K562 (cell line): ENCODE measurements at regions not wholly inside any gene's neighbourhood (a gene's known extent, or its start where the extent isn't known, plus 50 kb on each side); places are given as distances from the start of the nearest gene placed in this dataset.

Source experiments
- ATF1 ChIP-seq, 2 experiments: fragments of 450-650 bp in 1 of 2; IDR thresholded peaks; 2 replicates each; pipeline ENCODE4 v1.6.1; 2016; ENCODE audit warnings: missing compliant biosample characterization in 1 of 2, missing genetic modification characterization in 1 of 2
- BCOR ChIP-seq: fragments of 450-650 bp; IDR thresholded peaks from 2 replicates; pipeline ENCODE4 v1.6.1; 2016
- CEBPG ChIP-seq, 3 experiments: fragments of 200-800 bp in 1 of 3; sonication (Bioruptor generic) in 1 of 3; sonication (generic) in 1 of 3; formaldehyde crosslinking in 1 of 3; IDR thresholded peaks in 2 of 3; conservative IDR thresholded peaks in 1 of 3; 2 replicates each; pipeline versions ENCODE4 v1.6.1 to v1.8.0; 2016 to 2022; ENCODE audit warnings: missing compliant biosample characterization in 2 of 3, missing genetic modification characterization in 2 of 3, mild to moderate bottlenecking in 1 of 3, missing genetic modification reagents in 1 of 3
- DLX4 ChIP-seq: fragments of 250-450 bp; sonication (Bioruptor Pico); IDR thresholded peaks from 2 replicates; pipeline ENCODE4 v1.6.1; 2021; ENCODE audit warnings: mild to moderate bottlenecking
- E2F6 ChIP-seq, 2 experiments: IDR thresholded peaks; 2 replicates each; pipeline ENCODE4 v1.6.1; 2011; ENCODE audit warnings: borderline replicate concordance in 1 of 2, control low read depth in 1 of 2, low read depth in 1 of 2, low read length in 1 of 2, mild to moderate bottlenecking in 1 of 2, mixed read lengths in 1 of 2, moderate library complexity in 1 of 2; ENCODE audit not compliant: insufficient read depth in 1 of 2, insufficient read length in 1 of 2, poor library complexity in 1 of 2, severe bottlenecking in 1 of 2; ENCODE audit errors: extremely low read depth in 1 of 2
- EP400 ChIP-seq: fragments of 450-650 bp; IDR thresholded peaks from 2 replicates; pipeline ENCODE4 v1.6.1; 2017; ENCODE audit warnings: antibody characterized with exemption, mild to moderate bottlenecking, moderate library complexity
- HCFC1 ChIP-seq: IDR thresholded peaks from 2 replicates; pipeline ENCODE4 v1.6.1; 2012; ENCODE audit warnings: low read depth, low read length, improper control_type of control experiment
- HDAC2 ChIP-seq: fragments of 450-650 bp; IDR thresholded peaks from 2 replicates; pipeline ENCODE4 v1.6.1; 2016; ENCODE audit warnings: mild to moderate bottlenecking
- KLF16 ChIP-seq: IDR thresholded peaks from 2 replicates; pipeline ENCODE4 v1.6.1; 2016; ENCODE audit warnings: antibody characterized with exemption
- NCOA4 ChIP-seq: fragments of 450-650 bp; IDR thresholded peaks from 2 replicates; pipeline ENCODE4 v1.6.1; 2018; ENCODE audit warnings: mild to moderate bottlenecking; ENCODE audit not compliant: partially characterized antibody
- NFIC ChIP-seq: fragments of 450-650 bp; IDR thresholded peaks from 2 replicates; pipeline ENCODE4 v1.6.1; 2017; ENCODE audit warnings: mild to moderate bottlenecking, inconsistent platforms
- NFRKB ChIP-seq: fragments of 450-650 bp; IDR thresholded peaks from 2 replicates; pipeline ENCODE4 v1.6.1; 2016; ENCODE audit warnings: low read depth
- PHF21A ChIP-seq: fragments of 450-650 bp; IDR thresholded peaks from 2 replicates; pipeline ENCODE4 v1.6.1; 2017; ENCODE audit warnings: low read depth, borderline replicate concordance
- POLR2AphosphoS5 ChIP-seq: IDR thresholded peaks from 2 replicates; pipeline ENCODE4 v1.6.1; 2011; ENCODE audit warnings: mild to moderate bottlenecking, low read depth, low read length, moderate library complexity; ENCODE audit not compliant: control insufficient read depth, insufficient read depth
- RBM25 ChIP-seq: fragments of 200-400 bp; formaldehyde crosslinking; IDR thresholded peaks from 2 replicates; pipeline ENCODE4 v1.6.1; 2018; ENCODE audit warnings: low read length, low read depth, moderate library complexity; ENCODE audit not compliant: severe bottlenecking
- RCOR1 ChIP-seq, 2 experiments: IDR thresholded peaks; 2 replicates each; pipeline ENCODE4 v1.6.1; 2012; ENCODE audit warnings: low read depth in 2 of 2, low read length in 2 of 2, borderline replicate concordance in 1 of 2, improper control_type of control experiment in 1 of 2
- SIN3A ChIP-seq, 2 experiments: fragments of 150-350 bp in 1 of 2; IDR thresholded peaks; 2 replicates each; pipeline ENCODE4 v1.6.1; 2011 to 2016; ENCODE audit warnings: borderline replicate concordance in 2 of 2, low read depth in 2 of 2, low read length in 2 of 2, mild to moderate bottlenecking in 2 of 2, moderate library complexity in 2 of 2; ENCODE audit not compliant: control insufficient read depth in 1 of 2
- SNAPC5 ChIP-seq: fragments of 250-450 bp; sonication (Bioruptor Pico); IDR thresholded peaks from 2 replicates; pipeline ENCODE4 v1.8.0; 2021; ENCODE audit warnings: moderate library complexity, mild to moderate bottlenecking, inconsistent platforms
- SREBF2 ChIP-seq: sonication (generic); formaldehyde crosslinking; IDR thresholded peaks from 2 replicates; pipeline ENCODE4 v1.4.0; 2020; ENCODE audit warnings: mild to moderate bottlenecking, missing genetic modification reagents
- STAT5A ChIP-seq: IDR thresholded peaks from 2 replicates; pipeline ENCODE4 v1.6.1; 2012; ENCODE audit warnings: low read length, inconsistent platforms, borderline replicate concordance
- TAL1 ChIP-seq: fragments of 450-650 bp; IDR thresholded peaks from 2 replicates; pipeline ENCODE4 v1.6.1; 2016; ENCODE audit warnings: mild to moderate bottlenecking
- ZMIZ1 ChIP-seq, 2 experiments: fragments of 150-350 bp in 1 of 2; IDR thresholded peaks; 2 replicates each; pipeline ENCODE4 v1.6.1; 2012 to 2016; ENCODE audit warnings: low read depth in 2 of 2, low read length in 2 of 2, mild to moderate bottlenecking in 1 of 2, moderate library complexity in 1 of 2
- ZNF717 ChIP-seq: fragments of 250-450 bp; sonication (Bioruptor Pico); IDR thresholded peaks from 2 replicates; pipeline ENCODE4 v1.5.0; 2021
- TF ChIP-seq, protein P1 (sequence below): fragments of 450-650 bp; IDR thresholded peaks from 2 replicates; pipeline ENCODE4 v1.6.1; 2016; ENCODE audit warnings: low read depth, mild to moderate bottlenecking, moderate library complexity

GRCh38 chr12:93043877-93044209 is 114.7 kb upstream of the EEA1 start (continued):
- no peak for TF ChIP-seq PHF21A
- TF ChIP-seq DLX4 (CRISPR knock-in tag) = no peak
- TF ChIP-seq, protein P1, sequence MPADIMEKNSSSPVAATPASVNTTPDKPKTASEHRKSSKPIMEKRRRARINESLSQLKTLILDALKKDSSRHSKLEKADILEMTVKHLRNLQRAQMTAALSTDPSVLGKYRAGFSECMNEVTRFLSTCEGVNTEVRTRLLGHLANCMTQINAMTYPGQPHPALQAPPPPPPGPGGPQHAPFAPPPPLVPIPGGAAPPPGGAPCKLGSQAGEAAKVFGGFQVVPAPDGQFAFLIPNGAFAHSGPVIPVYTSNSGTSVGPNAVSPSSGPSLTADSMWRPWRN = peak; percentile 64; the same call in 1 of the 2 replicates
- no peak for TF ChIP-seq EP400
- TF ChIP-seq CEBPG (CRISPR knock-in tag; IDR thresholded peaks at IDR 0.05) = no peak
- TF ChIP-seq CEBPG (tag; conservative IDR thresholded peaks at IDR 0.05 in 1 of 2, IDR thresholded peaks at IDR 0.05 in 1 of 2) = peak in 1 of 2 experiments; percentile 50; a peak in 2 of 4 replicates
- TF ChIP-seq NFRKB = no peak
- peak; percentile 69; the same call in 1 of the 2 replicates for TF ChIP-seq KLF16
- TF ChIP-seq SREBF2 (CRISPR knock-in tag) = no peak
- TF ChIP-seq RCOR1 (IDR thresholded peaks at IDR 0.05; ENCODE audit: borderline replicate concordance in 1 of 2, low read depth in 2 of 2, low read length in 2 of 2) = peak; percentile 67 to 97
- no peak for TF ChIP-seq SNAPC5
- TF ChIP-seq BCOR = peak; percentile 28; the same call in 1 of the 2 replicates
- peak; percentile 70 for TF ChIP-seq NFIC
- TF ChIP-seq HCFC1 = no peak
- no peak for TF ChIP-seq E2F6 (IDR thresholded peaks at IDR 0.05; ENCODE audit: borderline replicate concordance in 1 of 2, extremely low read depth in 1 of 2, insufficient read depth in 1 of 2, insufficient read length in 1 of 2, low read depth in 1 of 2, low read length in 1 of 2, poor library complexity in 1 of 2, severe bottlenecking in 1 of 2)
- no peak for TF ChIP-seq ZNF717
- peak; percentile 92 for TF ChIP-seq TAL1
- no peak for TF ChIP-seq RBM25
- no peak for TF ChIP-seq NCOA4
- peak; percentile 89 for TF ChIP-seq POLR2AphosphoS5
- no peak for TF ChIP-seq ATF1 (CRISPR knock-in tag; IDR thresholded peaks at IDR 0.05)
- TF ChIP-seq ATF1 (tag; IDR thresholded peaks at IDR 0.05) = no peak
- peak in 1 of 2 experiments; percentile 50; a peak in 1 of 4 replicates for TF ChIP-seq ZMIZ1 (IDR thresholded peaks at IDR 0.05; ENCODE audit: low read depth in 2 of 2, low read length in 2 of 2)
- TF ChIP-seq HDAC2 = peak; percentile 93
- peak; percentile 77 for TF ChIP-seq STAT5A
- TF ChIP-seq SIN3A (IDR thresholded peaks at IDR 0.05; ENCODE audit: borderline replicate concordance in 2 of 2, control insufficient read depth in 1 of 2, low read depth in 2 of 2, low read length in 2 of 2) = no peak
